ENCODE measurements at regions not wholly inside any gene's neighbourhood (a gene's known extent, or its start where the extent isn't known, plus 50 kb on each side); places are given as distances from the start of the nearest gene placed in this dataset.
"Not testable (repeated sequence)": the region's sequence is repeated elsewhere in the genome, so short reads cannot be mapped to it uniquely, and the experiment has no call there.

- peaks cover 0 to 37% (median 17%) of the 10 kb centered on the region in 12 donors for H3K9me3 ChIP-seq
- TF ChIP-seq POLR2A (IDR thresholded peaks at IDR 0.05) (no peak), CTCF (IDR thresholded peaks at IDR 0.05) (no peak)
- 74 to 79% (median 77%) methylated on average over 3 of the region's 3 CpGs for WGBS, 4 donors
- no peak overlapping the region for H3K27ac ChIP-seq
- no peaks in the 10 kb centered on the region for H3K27me3 ChIP-seq
- intact Hi-C loops (cut with DNase I), result loop anchor here in 2 of 10 donors (1.0 to 5.0 kb wide), 2 partner anchors 15 to 1046 kb away; no protein-coding TSS in a partner anchor
- H3K4me3 ChIP-seq, result no peak overlapping the region
- DNase-seq, result no peak
- H3K36me3 ChIP-seq, result no peaks in the 10 kb centered on the region
- no peak for ATAC-seq
- no peaks in the 10 kb centered on the region for H3K4me1 ChIP-seq
These were observed 1094.9 kb upstream of the SLIT2 start for GRCh38 chr4:19156786-19157185.

- TF ChIP-seq CTCF (IDR thresholded peaks at IDR 0.05), result no peak
- no peak for TF ChIP-seq POLR2A (IDR thresholded peaks at IDR 0.05)
- H3K27ac ChIP-seq, result no peak overlapping the region
- DNase-seq (no peak), ATAC-seq (no peak)
- H3K4me3 ChIP-seq, result no peak overlapping the region
- no peaks in the 10 kb centered on the region for H3K4me1 ChIP-seq
- H3K27me3 ChIP-seq, result no peaks in the 10 kb centered on the region
- WGBS, 4 donors, result 87 to 97% (median 93%) methylated on average over 1 of the region's 1 CpG
- peaks cover 0 to 37% (median 17%) of the 10 kb centered on the region in 12 donors for H3K9me3 ChIP-seq
- H3K36me3 ChIP-seq, result no peaks in the 10 kb centered on the region
- intact Hi-C loops (cut with DNase I), result loop anchor here in 1 of 10 donors (5.0 kb wide), 1 partner anchor 1047 kb away; no protein-coding TSS in a partner anchor
These were observed 1096.1 kb upstream of the SLIT2 start for GRCh38 chr4:19155568-19155967.

- H3K27ac ChIP-seq; H3K4me1 ChIP-seq; H3K36me3 ChIP-seq; DNase-seq; H3K27me3 ChIP-seq; ATAC-seq; H3K4me3 ChIP-seq; intact Hi-C loops (cut with DNase I): not testable (repeated sequence)
- peaks cover 0 to 37% (median 17%) of the 10 kb centered on the region in 12 donors for H3K9me3 ChIP-seq
- WGBS, 4 donors, result 88 to 96% (median 92%) methylated on average over 5 of the region's 5 CpGs
These were observed 1097.4 kb upstream of the SLIT2 start for GRCh38 chr4:19154267-19154666.

- Histone ChIP-seq H3K4me3 (no peak overlapping the region), H3K9me3 (peaks cover 0 to 36% (median 17%) of the 10 kb centered on the region in 12 donors), H3K36me3 (no peaks in the 10 kb centered on the region), H3K27me3 (no peaks in the 10 kb centered on the region), H3K27ac (no peak overlapping the region), H3K4me1 (no peaks in the 10 kb centered on the region)
- 69 to 82% (median 79%) methylated on average over 2 of the region's 2 CpGs for WGBS, 4 donors
- no peak for ATAC-seq
- DNase-seq, result no peak
- TF ChIP-seq CTCF (IDR thresholded peaks at IDR 0.05), result no peak
- no peak for TF ChIP-seq POLR2A (IDR thresholded peaks at IDR 0.05)
- intact Hi-C loops (cut with DNase I), result no loop called here
These were observed 1099.4 kb upstream of the SLIT2 start for GRCh38 chr4:19152264-19152663.

- TF ChIP-seq CTCF (IDR thresholded peaks at IDR 0.05) (no peak), POLR2A (IDR thresholded peaks at IDR 0.05) (no peak)
- Histone ChIP-seq H3K9me3 (peaks cover 0 to 30% (median 15%) of the 10 kb centered on the region in 12 donors), H3K4me3 (no peak overlapping the region), H3K27me3 (no peaks in the 10 kb centered on the region), H3K36me3 (no peaks in the 10 kb centered on the region), H3K27ac (no peak overlapping the region), H3K4me1 (no peaks in the 10 kb centered on the region)
- no peak for DNase-seq
- no peak for ATAC-seq
- 74 to 89% (median 79%) methylated on average over 1 of the region's 1 CpG for WGBS, 4 donors
- intact Hi-C loops (cut with DNase I), result no loop called here
These were observed 1100.0 kb upstream of the SLIT2 start for GRCh38 chr4:19151684-19152083.

Data from heart left ventricle (tissue), 16 donors.